HCT116 (cell line): ENCODE measurements at regions not wholly inside any gene's neighbourhood (a gene's known extent, or its start where the extent isn't known, plus 50 kb on each side); places are given as distances from the start of the nearest gene placed in this dataset.

Source experiments
- CBX3 ChIP-seq: IDR thresholded peaks from 2 replicates; pipeline ENCODE4 v1.6.1; 2012; ENCODE audit warnings: low read depth
- CEBPB ChIP-seq: IDR thresholded peaks from 2 replicates; pipeline ENCODE4 v1.6.1; 2012; ENCODE audit warnings: low read depth
- EZH2 ChIP-seq: fragments of 200-600 bp; sonication (generic); IDR thresholded peaks from 2 replicates; pipeline ENCODE4 v1.6.1; 2017; ENCODE audit warnings: antibody characterized with exemption, mixed run types
- EZH2phosphoT487 ChIP-seq: fragments of 200-600 bp; IDR thresholded peaks from 2 replicates; pipeline ENCODE4 v1.6.1; 2018; ENCODE audit warnings: antibody characterized with exemption, borderline replicate concordance
- JUND ChIP-seq: IDR thresholded peaks from 2 replicates; pipeline ENCODE4 v1.6.1; 2012
- POLR2A ChIP-seq: IDR thresholded peaks from 2 replicates; pipeline ENCODE4 v1.7.0; 2011; ENCODE audit warnings: borderline replicate concordance; ENCODE audit not compliant: insufficient read depth, insufficient read length; ENCODE audit errors: extremely low read depth
- POLR2AphosphoS5 ChIP-seq: IDR thresholded peaks from 2 replicates; pipeline ENCODE4 v1.6.1; 2011; ENCODE audit warnings: mild to moderate bottlenecking, low read depth, low read length, moderate library complexity
- RAD21 ChIP-seq: IDR thresholded peaks from 2 replicates; pipeline ENCODE4 v1.6.1; 2012; ENCODE audit warnings: low read depth, mild to moderate bottlenecking
- TCF7L2 ChIP-seq: IDR thresholded peaks from 2 replicates; pipeline ENCODE4 v1.7.0; 2011; ENCODE audit warnings: borderline replicate concordance, inconsistent platforms; ENCODE audit not compliant: insufficient read depth, insufficient read length; ENCODE audit errors: extremely low read depth
- YY1 ChIP-seq: IDR thresholded peaks from 2 replicates; pipeline ENCODE4 v1.6.1; 2011; ENCODE audit warnings: low read length, low read depth, moderate library complexity, mild to moderate bottlenecking; ENCODE audit not compliant: insufficient replicate concordance; ENCODE audit errors: extremely low read depth
- ZNF274 ChIP-seq: fragments of 200-500 bp; sonication (Bioruptor generic); IDR thresholded peaks from 2 replicates; pipeline ENCODE4 v1.6.1; 2014; ENCODE audit warnings: mild to moderate bottlenecking, low read depth, low read length, inconsistent platforms
- TF ChIP-seq, protein P1 (sequence below): IDR thresholded peaks from 2 replicates; pipeline ENCODE4 v1.6.1; 2012; ENCODE audit warnings: low read depth
- TF ChIP-seq, protein P2 (sequence below), 3 experiments: fragments of 200-600 bp in 1 of 3; sonication (generic) in 1 of 3; IDR thresholded peaks in 2 of 3; conservative IDR thresholded peaks in 1 of 3; 2 replicates each; pipeline ENCODE4 v1.5.1; 2012 to 2017; ENCODE audit warnings: low read depth in 2 of 3, low read length in 2 of 3, antibody characterized with exemption in 1 of 3, borderline replicate concordance in 1 of 3, control low read depth in 1 of 3, mild to moderate bottlenecking in 1 of 3, mixed read lengths in 1 of 3, mixed run types in 1 of 3, moderate library complexity in 1 of 3; ENCODE audit not compliant: insufficient read depth in 1 of 3
- TF ChIP-seq, protein P3 (sequence below): IDR thresholded peaks from 2 replicates; pipeline ENCODE4 v1.6.1; 2012

DNA sequence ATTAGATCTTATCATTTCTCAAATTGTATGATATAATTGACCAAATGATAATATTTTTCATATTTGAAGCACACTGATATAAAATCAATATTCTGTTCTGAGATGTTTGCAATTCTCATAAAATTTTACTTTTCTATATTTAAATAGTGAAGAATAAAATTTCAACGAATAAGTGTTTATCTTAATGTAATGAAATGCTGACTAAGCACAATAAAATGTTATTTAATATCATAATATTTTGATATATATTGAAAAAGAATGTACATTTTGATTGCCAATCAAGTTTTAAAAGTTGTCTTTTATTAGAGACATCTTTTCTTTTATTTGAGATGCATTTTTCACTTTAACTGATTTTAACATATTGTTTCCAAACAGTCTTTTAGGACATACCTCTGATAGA lies 416.1 kb downstream of the TAF11L14 start:
- TF ChIP-seq, protein P1, sequence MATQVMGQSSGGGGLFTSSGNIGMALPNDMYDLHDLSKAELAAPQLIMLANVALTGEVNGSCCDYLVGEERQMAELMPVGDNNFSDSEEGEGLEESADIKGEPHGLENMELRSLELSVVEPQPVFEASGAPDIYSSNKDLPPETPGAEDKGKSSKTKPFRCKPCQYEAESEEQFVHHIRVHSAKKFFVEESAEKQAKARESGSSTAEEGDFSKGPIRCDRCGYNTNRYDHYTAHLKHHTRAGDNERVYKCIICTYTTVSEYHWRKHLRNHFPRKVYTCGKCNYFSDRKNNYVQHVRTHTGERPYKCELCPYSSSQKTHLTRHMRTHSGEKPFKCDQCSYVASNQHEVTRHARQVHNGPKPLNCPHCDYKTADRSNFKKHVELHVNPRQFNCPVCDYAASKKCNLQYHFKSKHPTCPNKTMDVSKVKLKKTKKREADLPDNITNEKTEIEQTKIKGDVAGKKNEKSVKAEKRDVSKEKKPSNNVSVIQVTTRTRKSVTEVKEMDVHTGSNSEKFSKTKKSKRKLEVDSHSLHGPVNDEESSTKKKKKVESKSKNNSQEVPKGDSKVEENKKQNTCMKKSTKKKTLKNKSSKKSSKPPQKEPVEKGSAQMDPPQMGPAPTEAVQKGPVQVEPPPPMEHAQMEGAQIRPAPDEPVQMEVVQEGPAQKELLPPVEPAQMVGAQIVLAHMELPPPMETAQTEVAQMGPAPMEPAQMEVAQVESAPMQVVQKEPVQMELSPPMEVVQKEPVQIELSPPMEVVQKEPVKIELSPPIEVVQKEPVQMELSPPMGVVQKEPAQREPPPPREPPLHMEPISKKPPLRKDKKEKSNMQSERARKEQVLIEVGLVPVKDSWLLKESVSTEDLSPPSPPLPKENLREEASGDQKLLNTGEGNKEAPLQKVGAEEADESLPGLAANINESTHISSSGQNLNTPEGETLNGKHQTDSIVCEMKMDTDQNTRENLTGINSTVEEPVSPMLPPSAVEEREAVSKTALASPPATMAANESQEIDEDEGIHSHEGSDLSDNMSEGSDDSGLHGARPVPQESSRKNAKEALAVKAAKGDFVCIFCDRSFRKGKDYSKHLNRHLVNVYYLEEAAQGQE: no peak
- TF ChIP-seq JUND (no peak), POLR2AphosphoS5 (no peak), YY1 (no peak), CEBPB (no peak), RAD21 (no peak), EZH2phosphoT487 (no peak), POLR2A (no peak), CBX3 (no peak), TCF7L2 (no peak), ZNF274 (no peak), EZH2 (no peak)
- TF ChIP-seq, protein P2, sequence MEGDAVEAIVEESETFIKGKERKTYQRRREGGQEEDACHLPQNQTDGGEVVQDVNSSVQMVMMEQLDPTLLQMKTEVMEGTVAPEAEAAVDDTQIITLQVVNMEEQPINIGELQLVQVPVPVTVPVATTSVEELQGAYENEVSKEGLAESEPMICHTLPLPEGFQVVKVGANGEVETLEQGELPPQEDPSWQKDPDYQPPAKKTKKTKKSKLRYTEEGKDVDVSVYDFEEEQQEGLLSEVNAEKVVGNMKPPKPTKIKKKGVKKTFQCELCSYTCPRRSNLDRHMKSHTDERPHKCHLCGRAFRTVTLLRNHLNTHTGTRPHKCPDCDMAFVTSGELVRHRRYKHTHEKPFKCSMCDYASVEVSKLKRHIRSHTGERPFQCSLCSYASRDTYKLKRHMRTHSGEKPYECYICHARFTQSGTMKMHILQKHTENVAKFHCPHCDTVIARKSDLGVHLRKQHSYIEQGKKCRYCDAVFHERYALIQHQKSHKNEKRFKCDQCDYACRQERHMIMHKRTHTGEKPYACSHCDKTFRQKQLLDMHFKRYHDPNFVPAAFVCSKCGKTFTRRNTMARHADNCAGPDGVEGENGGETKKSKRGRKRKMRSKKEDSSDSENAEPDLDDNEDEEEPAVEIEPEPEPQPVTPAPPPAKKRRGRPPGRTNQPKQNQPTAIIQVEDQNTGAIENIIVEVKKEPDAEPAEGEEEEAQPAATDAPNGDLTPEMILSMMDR (IDR thresholded peaks at IDR 0.05 in 2 of 3, conservative IDR thresholded peaks at IDR 0.05 in 1 of 3; ENCODE audit: borderline replicate concordance in 1 of 3, insufficient read depth in 1 of 3, low read depth in 2 of 3, low read length in 2 of 3): no peak
- TF ChIP-seq, protein P3, sequence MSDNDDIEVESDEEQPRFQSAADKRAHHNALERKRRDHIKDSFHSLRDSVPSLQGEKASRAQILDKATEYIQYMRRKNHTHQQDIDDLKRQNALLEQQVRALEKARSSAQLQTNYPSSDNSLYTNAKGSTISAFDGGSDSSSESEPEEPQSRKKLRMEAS: no peak
